GM18511 (cell line): ENCODE measurements at regions not wholly inside any gene's neighbourhood (a gene's known extent, or its start where the extent isn't known, plus 50 kb on each side); places are given as distances from the start of the nearest gene placed in this dataset.
"Not testable (repeated sequence)": the region's sequence is repeated elsewhere in the genome, so short reads cannot be mapped to it uniquely, and the experiment has no call there.

Source experiments
- ATAC-seq: cut with Tn5 transposase; IDR thresholded peaks from one replicate; pipeline ENCODE4 v1.9.1; 2021; ENCODE audit warnings: mild to moderate bottlenecking, moderate library complexity; ENCODE audit not compliant: unreplicated experiment

- ATAC-seq, result no peak
Measured at GRCh38 chr7:79965946-79966345, 168.7 kb upstream of the GNAI1 start.

GRCh38 chr7:79964463-79964862 lies 170.2 kb upstream of the GNAI1 start:
- ATAC-seq, result no peak

GRCh38 chr7:79953130-79953529 lies 181.5 kb upstream of the GNAI1 start:
- no peak for ATAC-seq

- ATAC-seq, result no peak
Measured at GRCh38 chr7:79952399-79952798, 182.2 kb upstream of the GNAI1 start.

- no peak for ATAC-seq
Measured at GRCh38 chr7:79951415-79951814, 183.2 kb upstream of the GNAI1 start.

GRCh38 chr7:79949778-79950177 lies 184.9 kb upstream of the GNAI1 start:
- no peak for ATAC-seq

GRCh38 chr7:79936281-79936983 lies 198.2 kb upstream of the GNAI1 start:
- no peak for ATAC-seq

GRCh38 chr7:79934727-79935126 lies 199.9 kb upstream of the GNAI1 start:
- no peak for ATAC-seq

GRCh38 chr7:79933144-79933543 lies 201.5 kb upstream of the GNAI1 start:
- no peak for ATAC-seq

GRCh38 chr7:79930604-79931003 lies 204.0 kb upstream of the GNAI1 start:
- ATAC-seq, result no peak

- no peak for ATAC-seq
Measured at GRCh38 chr7:79927116-79927515, 207.5 kb upstream of the GNAI1 start.

- ATAC-seq, result no peak
Measured at GRCh38 chr7:79923953-79924352, 210.7 kb upstream of the GNAI1 start.

- no peak for ATAC-seq
Measured at GRCh38 chr7:79922894-79923293, 211.7 kb upstream of the GNAI1 start.

GRCh38 chr7:79921976-79922375 lies 212.7 kb upstream of the GNAI1 start:
- ATAC-seq, result no peak

- not testable (repeated sequence) for ATAC-seq
Measured at GRCh38 chr7:79918632-79919031, 216.0 kb upstream of the GNAI1 start.

GRCh38 chr7:79915346-79915745 lies 219.3 kb upstream of the GNAI1 start:
- not testable (repeated sequence) for ATAC-seq

GRCh38 chr7:79912213-79912633 lies 222.4 kb upstream of the GNAI1 start:
- no peak for ATAC-seq

- ATAC-seq, result no peak
Measured at GRCh38 chr7:79911420-79911819, 223.2 kb upstream of the GNAI1 start.

- no peak for ATAC-seq
Measured at GRCh38 chr7:79909176-79909575, 225.5 kb upstream of the GNAI1 start.

GRCh38 chr7:79897166-79897565 lies 237.5 kb upstream of the GNAI1 start:
- no peak for ATAC-seq

GRCh38 chr7:79893991-79894390 lies 240.6 kb upstream of the GNAI1 start:
- no peak for ATAC-seq

- ATAC-seq, result no peak
Measured at GRCh38 chr7:79882922-79883321, 251.7 kb upstream of the GNAI1 start.

GRCh38 chr7:79880312-79880711 lies 254.3 kb upstream of the GNAI1 start:
- no peak for ATAC-seq
